Parathyroid adenoma (tissue), 2 donors: ENCODE measurements at regions not wholly inside any gene's neighbourhood (a gene's known extent, or its start where the extent isn't known, plus 50 kb on each side); places are given as distances from the start of the nearest gene placed in this dataset.

ENCODE experiments used
- H2AFZ ChIP-seq: fragments of 300-600 bp; sonication (generic); one replicate; pipeline ENCODE4 v1.7.0; 2017; ENCODE audit warnings: antibody characterized with exemption, mild to moderate bottlenecking
- H3K27ac ChIP-seq: fragments of 300-600 bp; sonication (generic); one replicate; pipeline ENCODE4 v1.7.0; 2017
- H3K27me3 ChIP-seq: fragments of 300-600 bp; sonication (generic); one replicate; pipeline ENCODE4 v1.7.0; 2017; ENCODE audit warnings: low read length; ENCODE audit not compliant: control insufficient read depth, insufficient read depth
- H3K36me3 ChIP-seq: fragments of 300-600 bp; sonication (generic); one replicate; pipeline ENCODE4 v1.7.0; 2017; ENCODE audit warnings: low read length; ENCODE audit not compliant: control insufficient read depth, insufficient read depth
- H3K4me1 ChIP-seq: fragments of 300-600 bp; sonication (generic); one replicate; pipeline ENCODE4 v1.7.0; 2017; ENCODE audit warnings: control low read depth
- H3K4me2 ChIP-seq: fragments of 300-600 bp; sonication (generic); one replicate; pipeline ENCODE4 v1.7.0; 2017; ENCODE audit warnings: low read length
- H3K4me3 ChIP-seq: fragments of 300-600 bp; sonication (generic); one replicate; pipeline ENCODE4 v1.7.0; 2017; ENCODE audit warnings: low read depth, low read length
- H3K79me2 ChIP-seq: fragments of 300-600 bp; sonication (generic); one replicate; pipeline ENCODE4 v1.7.0; 2017; ENCODE audit warnings: control low read depth
- H3K9ac ChIP-seq: fragments of 300-600 bp; sonication (generic); one replicate; pipeline ENCODE4 v1.7.0; 2017; ENCODE audit warnings: mild to moderate bottlenecking
- H3K9me3 ChIP-seq: fragments of 300-600 bp; sonication (generic); one replicate; pipeline ENCODE4 v1.7.0; 2017; ENCODE audit warnings: low read length; ENCODE audit not compliant: control insufficient read depth
- TF ChIP-seq, protein P1 (sequence below): fragments of 300-600 bp; sonication (generic); IDR thresholded peaks from one replicate; pipeline ENCODE4 v1.7.0; 2017; ENCODE audit warnings: antibody characterized with exemption, mild to moderate bottlenecking
- donor health status: primary hyperparathyroidism.

DNA sequence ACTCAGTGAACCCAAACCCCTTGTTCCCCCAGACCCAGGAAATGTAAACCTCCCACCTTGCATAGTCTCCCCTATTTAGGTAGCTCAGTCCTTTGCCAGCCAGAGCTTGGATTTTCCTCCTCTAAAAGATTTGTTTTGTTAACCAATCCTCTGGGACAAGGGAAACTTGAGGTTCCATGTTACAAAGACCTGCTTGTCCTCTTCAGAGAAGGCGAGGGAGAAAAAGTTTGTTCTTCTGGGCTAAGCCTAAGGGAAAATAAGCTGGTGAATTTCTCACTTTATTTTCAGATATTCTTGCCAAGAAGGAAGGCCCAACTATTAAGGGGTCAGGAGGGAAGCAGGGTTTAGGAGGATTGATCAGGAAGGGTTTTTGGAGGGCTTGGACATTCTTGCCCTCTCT lies 136.1 kb upstream of the PROK2 start:
- TF ChIP-seq, protein P1, sequence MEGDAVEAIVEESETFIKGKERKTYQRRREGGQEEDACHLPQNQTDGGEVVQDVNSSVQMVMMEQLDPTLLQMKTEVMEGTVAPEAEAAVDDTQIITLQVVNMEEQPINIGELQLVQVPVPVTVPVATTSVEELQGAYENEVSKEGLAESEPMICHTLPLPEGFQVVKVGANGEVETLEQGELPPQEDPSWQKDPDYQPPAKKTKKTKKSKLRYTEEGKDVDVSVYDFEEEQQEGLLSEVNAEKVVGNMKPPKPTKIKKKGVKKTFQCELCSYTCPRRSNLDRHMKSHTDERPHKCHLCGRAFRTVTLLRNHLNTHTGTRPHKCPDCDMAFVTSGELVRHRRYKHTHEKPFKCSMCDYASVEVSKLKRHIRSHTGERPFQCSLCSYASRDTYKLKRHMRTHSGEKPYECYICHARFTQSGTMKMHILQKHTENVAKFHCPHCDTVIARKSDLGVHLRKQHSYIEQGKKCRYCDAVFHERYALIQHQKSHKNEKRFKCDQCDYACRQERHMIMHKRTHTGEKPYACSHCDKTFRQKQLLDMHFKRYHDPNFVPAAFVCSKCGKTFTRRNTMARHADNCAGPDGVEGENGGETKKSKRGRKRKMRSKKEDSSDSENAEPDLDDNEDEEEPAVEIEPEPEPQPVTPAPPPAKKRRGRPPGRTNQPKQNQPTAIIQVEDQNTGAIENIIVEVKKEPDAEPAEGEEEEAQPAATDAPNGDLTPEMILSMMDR: no peak
- no peak overlapping the region for H3K4me3 ChIP-seq
- no peak overlapping the region for H3K9ac ChIP-seq
- H3K36me3 ChIP-seq: no peaks in the 10 kb centered on the region
- H2AFZ ChIP-seq: no peak overlapping the region
- H3K9me3 ChIP-seq: no peaks in the 10 kb centered on the region
- H3K79me2 ChIP-seq: no peaks in the 10 kb centered on the region
- no peak overlapping the region for H3K27ac ChIP-seq
- no peak overlapping the region for H3K4me2 ChIP-seq
- H3K27me3 ChIP-seq: no peaks in the 10 kb centered on the region
- H3K4me1 ChIP-seq: no peaks in the 10 kb centered on the region

DNA sequence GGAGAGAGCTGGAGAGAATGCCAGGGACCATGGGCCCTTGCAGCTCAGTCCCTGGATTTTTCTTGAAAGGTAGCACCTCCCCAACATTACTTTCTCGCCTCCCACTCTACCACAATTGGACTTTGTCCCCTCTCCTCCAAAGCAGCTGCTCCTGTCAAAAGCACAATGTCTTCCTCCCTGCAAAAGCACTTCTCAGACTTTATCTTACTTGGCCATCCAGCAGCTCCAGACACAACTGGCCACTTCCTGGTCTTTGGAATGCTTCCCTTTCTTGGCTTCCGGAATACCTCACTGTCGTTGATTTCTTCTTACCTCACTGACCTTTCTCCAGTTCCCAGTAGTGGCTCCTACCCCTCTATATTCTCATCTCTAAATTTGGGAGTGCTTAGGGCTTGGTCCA lies 134.6 kb upstream of the PROK2 start:
- no peak overlapping the region for H3K4me2 ChIP-seq

DNA sequence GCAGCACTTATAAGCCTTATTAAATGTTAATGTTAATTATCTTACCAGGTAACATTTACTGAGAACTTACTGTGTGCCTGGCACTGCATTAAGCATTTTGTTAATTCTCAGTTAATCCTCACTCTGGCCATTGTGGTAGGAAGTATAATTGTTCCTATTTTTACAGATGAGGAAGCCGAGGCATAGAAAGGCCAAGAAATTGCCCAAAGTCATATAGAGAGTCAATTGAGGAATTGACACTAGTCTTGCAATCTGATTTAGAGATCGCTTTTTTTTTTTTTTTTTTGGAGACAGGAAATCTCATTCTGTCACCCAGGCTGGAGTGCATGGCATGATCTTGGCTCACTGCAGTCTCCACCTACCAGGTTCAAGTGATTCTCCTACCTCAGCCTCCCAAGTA lies 132.6 kb upstream of the PROK2 start:
- Histone ChIP-seq H3K4me1 (no peaks in the 10 kb centered on the region), H3K4me3 (no peak overlapping the region), H3K79me2 (no peaks in the 10 kb centered on the region), H3K9me3 (no peaks in the 10 kb centered on the region), H3K27ac (no peak overlapping the region), H3K36me3 (no peaks in the 10 kb centered on the region), H3K27me3 (no peaks in the 10 kb centered on the region), H3K9ac (no peak overlapping the region), H2AFZ (no peak overlapping the region), H3K4me2 (no peak overlapping the region)
- TF ChIP-seq, protein P1: no peak

More for the DNA sequence above, 134.6 kb upstream of the PROK2 start:
- Histone ChIP-seq H3K27ac (no peak overlapping the region), H3K4me3 (no peak overlapping the region), H3K9me3 (no peaks in the 10 kb centered on the region), H3K9ac (no peak overlapping the region), H2AFZ (no peak overlapping the region), H3K4me1 (no peaks in the 10 kb centered on the region), H3K27me3 (no peaks in the 10 kb centered on the region), H3K79me2 (no peaks in the 10 kb centered on the region), H3K36me3 (no peaks in the 10 kb centered on the region)
- TF ChIP-seq, protein P1: no peak

DNA sequence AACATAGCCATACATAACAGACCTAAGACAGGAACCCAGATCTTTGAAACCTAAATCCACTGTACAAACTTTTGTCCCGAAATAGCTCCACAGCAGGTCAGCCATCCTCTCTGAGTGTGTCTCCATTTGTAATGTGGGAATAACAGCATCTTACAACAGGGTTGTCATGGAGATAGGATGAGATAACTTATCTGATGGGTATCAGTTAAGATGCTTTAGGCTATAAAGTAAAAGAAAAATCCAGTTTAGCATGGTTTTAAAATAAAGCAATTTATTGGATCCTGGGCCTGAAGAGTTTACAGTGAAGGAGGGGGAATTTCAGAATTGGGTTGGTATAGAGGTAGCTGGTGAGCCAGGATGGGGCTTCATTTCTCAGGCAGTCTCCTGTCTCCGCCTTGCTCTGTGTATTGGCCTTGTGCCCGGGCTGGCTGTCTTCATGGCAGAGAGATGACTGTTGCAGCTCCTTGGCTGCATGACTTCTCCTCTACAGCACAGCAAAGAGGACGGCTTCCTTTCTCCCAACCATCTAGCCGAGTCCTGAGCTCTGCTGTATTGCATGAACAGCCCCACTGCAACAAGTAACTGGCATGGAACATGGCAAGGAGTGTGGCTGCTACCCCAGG lies 131.9 kb upstream of the PROK2 start:
- no peak overlapping the region for H2AFZ ChIP-seq
- H3K4me2 ChIP-seq: no peak overlapping the region
- no peaks in the 10 kb centered on the region for H3K9me3 ChIP-seq
- TF ChIP-seq, protein P1: no peak
- no peaks in the 10 kb centered on the region for H3K27me3 ChIP-seq
- no peak overlapping the region for H3K27ac ChIP-seq
- H3K4me1 ChIP-seq: no peaks in the 10 kb centered on the region
- no peaks in the 10 kb centered on the region for H3K36me3 ChIP-seq
- H3K9ac ChIP-seq: no peak overlapping the region
- no peaks in the 10 kb centered on the region for H3K79me2 ChIP-seq
- no peak overlapping the region for H3K4me3 ChIP-seq

DNA sequence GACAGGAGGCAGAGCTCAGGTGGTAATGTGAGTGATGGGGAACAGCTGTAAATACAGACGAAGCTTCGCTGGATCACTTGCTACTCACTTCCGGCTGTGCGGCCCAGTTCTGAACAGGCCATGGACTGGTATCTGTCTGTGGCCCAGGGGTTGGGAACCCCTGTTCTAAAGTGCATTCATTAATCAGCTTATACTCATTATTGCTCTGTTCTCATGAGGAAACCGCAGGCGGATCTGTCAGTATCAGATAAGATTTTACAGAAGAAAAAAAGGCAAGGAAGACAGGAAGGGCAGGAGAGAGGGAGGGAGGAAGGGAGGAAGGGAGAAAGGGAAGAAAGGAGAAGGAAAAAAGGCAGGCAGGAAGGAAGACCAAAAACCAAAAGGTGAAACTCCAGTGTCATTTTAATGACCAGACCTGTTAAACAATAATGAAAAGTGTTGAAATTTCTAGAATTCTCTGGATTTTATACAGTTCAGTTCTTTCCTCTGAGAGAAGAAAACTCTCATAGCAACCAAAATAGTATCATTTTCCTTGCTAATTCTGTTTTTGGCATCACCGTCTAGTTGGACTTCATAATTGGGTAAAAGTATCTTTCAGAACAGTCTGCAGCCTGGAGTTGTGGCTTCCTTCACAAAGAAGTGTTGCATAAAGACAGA lies 128.0 kb upstream of the PROK2 start:
- no peaks in the 10 kb centered on the region for H3K27me3 ChIP-seq
- H3K9me3 ChIP-seq: no peaks in the 10 kb centered on the region
- H3K4me3 ChIP-seq: no peak overlapping the region
- H3K27ac ChIP-seq: no peak overlapping the region
- no peaks in the 10 kb centered on the region for H3K36me3 ChIP-seq
- TF ChIP-seq, protein P1: no peak
- H3K4me2 ChIP-seq: no peak overlapping the region
- H3K79me2 ChIP-seq: no peaks in the 10 kb centered on the region
- H3K4me1 ChIP-seq: no peaks in the 10 kb centered on the region
- no peak overlapping the region for H2AFZ ChIP-seq
- no peak overlapping the region for H3K9ac ChIP-seq
